HepG2 (cell line): ENCODE measurements at regions not wholly inside any gene's neighbourhood (a gene's known extent, or its start where the extent isn't known, plus 50 kb on each side); places are given as distances from the start of the nearest gene placed in this dataset.
A peak's percentile ranks its signal among the peaks of the same experiment; 100 is the strongest.

Experiments
- KDM4B ChIP-seq: sonication (generic); formaldehyde crosslinking; IDR thresholded peaks from 2 replicates; pipeline ENCODE4 v1.4.0; 2020; ENCODE audit warnings: missing genetic modification reagents
- KLF6 ChIP-seq: IDR thresholded peaks from 2 replicates; pipeline ENCODE4 v1.8.0; 2016; ENCODE audit warnings: missing biosample characterization, missing genetic modification reagents
- NONO ChIP-seq, 2 experiments: fragments of 450-650 bp in 1 of 2; sonication (generic) in 1 of 2; formaldehyde crosslinking in 1 of 2; IDR thresholded peaks in 1 of 2; conservative IDR thresholded peaks in 1 of 2; 2 replicates each; pipeline versions ENCODE4 v1.6.1 to v1.8.0; 2017 to 2022; ENCODE audit warnings: mild to moderate bottlenecking in 1 of 2, missing genetic modification reagents in 1 of 2, moderate library complexity in 1 of 2
- RXRB ChIP-seq: IDR thresholded peaks from 2 replicates; pipeline ENCODE4 v1.6.1; 2016; ENCODE audit warnings: borderline replicate concordance, missing genetic modification reagents, missing compliant biosample characterization
- SKI ChIP-seq: fragments of 450-650 bp; IDR thresholded peaks from one replicate; pipeline ENCODE4 v1.6.1; 2018; ENCODE audit warnings: mild to moderate bottlenecking; ENCODE audit not compliant: partially characterized antibody
- ZNF383 ChIP-seq: sonication (generic); formaldehyde crosslinking; IDR thresholded peaks from 2 replicates; pipeline ENCODE4 v1.4.0; 2020; ENCODE audit warnings: missing genetic modification reagents, mild to moderate bottlenecking, borderline replicate concordance
- ZNF609 ChIP-seq: sonication (generic); formaldehyde crosslinking; IDR thresholded peaks from 2 replicates; pipeline ENCODE4 v1.4.0; 2020; ENCODE audit warnings: mild to moderate bottlenecking, missing genetic modification reagents, borderline replicate concordance
- ZNF616 ChIP-seq: sonication (generic); formaldehyde crosslinking; IDR thresholded peaks from 2 replicates; pipeline ENCODE4 v1.5.0; 2020; ENCODE audit warnings: low read depth, mild to moderate bottlenecking, missing genetic modification reagents
- ZNF703 ChIP-seq: sonication (generic); formaldehyde crosslinking; IDR thresholded peaks from 2 replicates; pipeline ENCODE4 v1.5.1; 2020; ENCODE audit warnings: missing genetic modification reagents, mild to moderate bottlenecking, moderate library complexity, borderline replicate concordance
- ZNF772 ChIP-seq: sonication (generic); formaldehyde crosslinking; IDR thresholded peaks from 2 replicates; pipeline ENCODE4 v1.5.0; 2020; ENCODE audit warnings: mild to moderate bottlenecking, missing genetic modification reagents
- ZNF878 ChIP-seq: sonication (generic); formaldehyde crosslinking; IDR thresholded peaks from 2 replicates; pipeline ENCODE4 v1.8.1; 2023; ENCODE audit warnings: mild to moderate bottlenecking, missing genetic modification reagents, moderate library complexity

DNA sequence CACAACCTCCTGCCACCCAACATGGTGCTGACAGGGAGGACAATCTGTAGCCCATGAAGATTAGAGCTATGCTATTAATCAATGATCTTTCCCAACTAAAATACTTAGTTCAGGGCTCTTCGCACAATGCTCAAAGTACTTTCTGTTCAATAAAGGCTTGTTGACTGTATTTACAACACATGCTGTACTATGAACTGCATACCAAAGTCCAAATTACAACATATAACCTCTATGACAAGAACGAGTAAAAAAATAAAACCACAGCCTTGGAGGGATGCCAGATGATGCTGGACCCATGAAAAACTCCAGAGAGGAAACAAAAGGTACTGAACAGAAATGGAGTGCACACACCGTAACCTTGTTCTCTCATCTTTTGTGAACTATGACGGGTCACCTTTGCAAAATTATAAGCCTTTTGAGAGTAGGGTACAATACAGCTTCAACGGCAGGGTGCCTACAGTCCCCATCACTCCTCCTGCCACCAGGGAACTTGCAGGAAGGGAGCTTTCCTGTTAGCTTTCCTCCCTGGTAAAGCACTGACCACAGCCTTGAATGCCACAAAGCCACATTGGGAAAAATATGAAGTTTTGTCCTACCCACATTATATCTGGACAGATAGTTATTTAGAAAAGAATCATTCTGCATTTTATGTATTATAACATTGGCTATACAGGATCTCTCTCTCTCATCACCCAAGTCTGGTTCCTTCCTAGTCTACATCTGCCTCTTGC, 175.6 kb downstream of the NRIP1 start (continued):
- TF ChIP-seq ZNF616 (no peak), ZNF703 (CRISPR knock-in tag) (0 out of 2 replicates have a peak, but pooled peaks have one; percentile 54), KLF6 (CRISPR knock-in tag) (peak; percentile 16; the same call in 1 of the 2 replicates), ZNF772 (CRISPR knock-in tag) (no peak), ZNF383 (no peak), NONO (IDR thresholded peaks at IDR 0.05) (no peak), NONO (CRISPR knock-in tag; conservative IDR thresholded peaks at IDR 0.05) (peak; percentile 39; the same call in 1 of the 2 replicates), KDM4B (CRISPR knock-in tag) (0 out of 2 replicates have a peak, but pooled peaks have one; percentile 73), ZNF609 (CRISPR knock-in tag) (peak; percentile 71; the same call in 1 of the 2 replicates), SKI (peak; percentile 83), RXRB (CRISPR knock-in tag) (peak; percentile 90), ZNF878 (CRISPR knock-in tag) (peak; percentile 50; the same call in 1 of the 2 replicates)
